ENCODE measurements at regions not wholly inside any gene's neighbourhood (a gene's known extent, or its start where the extent isn't known, plus 50 kb on each side); places are given as distances from the start of the nearest gene placed in this dataset.
A peak's percentile ranks its signal among the peaks of the same experiment; 100 is the strongest.

- Histone ChIP-seq H3K9me3 (ENCODE audit: control insufficient read depth in 4 of 4, insufficient read depth in 3 of 4, low read length in 3 of 4) (no peaks in the 10 kb centered on the region), H3K27me3 (ENCODE audit: control insufficient read depth in 3 of 3, insufficient read depth in 3 of 3, low read length in 2 of 3) (no peaks in the 10 kb centered on the region), H3K9ac (ENCODE audit: insufficient read depth in 1 of 2, low read length in 2 of 2) (peak overlapping the region in 1 of 2 donors; percentile 71), H3K4me3 (no peak overlapping the region), H3K27ac (ENCODE audit: low read depth in 1 of 2, low read length in 1 of 2) (peak overlapping the region; percentile 53 to 83), H3K36me3 (ENCODE audit: control insufficient read depth in 4 of 4, insufficient read depth in 4 of 4, low read length in 4 of 4) (no peaks in the 10 kb centered on the region), H3K4me1 (ENCODE audit: control insufficient read depth in 5 of 5, insufficient read depth in 5 of 5, low read length in 5 of 5) (peaks cover 0 to 44% (median 9%) of the 10 kb centered on the region in 5 donors)
- ATAC-seq (ENCODE audit: insufficient read depth, low FRiP score): peak; percentile 82
- TF ChIP-seq CTCF (IDR thresholded peaks at IDR 0.05; ENCODE audit: control extremely low read depth, extremely low read depth): no peak
- WGBS, 2 donors: 13 to 16% methylated on average over 9 of the region's 9 CpGs
- DNase-seq: peak; percentile 29 to 76 (median 73)
Measured at GRCh38 chr1:198929961-198930599, 291.2 kb downstream of the PTPRC start.

DNA sequence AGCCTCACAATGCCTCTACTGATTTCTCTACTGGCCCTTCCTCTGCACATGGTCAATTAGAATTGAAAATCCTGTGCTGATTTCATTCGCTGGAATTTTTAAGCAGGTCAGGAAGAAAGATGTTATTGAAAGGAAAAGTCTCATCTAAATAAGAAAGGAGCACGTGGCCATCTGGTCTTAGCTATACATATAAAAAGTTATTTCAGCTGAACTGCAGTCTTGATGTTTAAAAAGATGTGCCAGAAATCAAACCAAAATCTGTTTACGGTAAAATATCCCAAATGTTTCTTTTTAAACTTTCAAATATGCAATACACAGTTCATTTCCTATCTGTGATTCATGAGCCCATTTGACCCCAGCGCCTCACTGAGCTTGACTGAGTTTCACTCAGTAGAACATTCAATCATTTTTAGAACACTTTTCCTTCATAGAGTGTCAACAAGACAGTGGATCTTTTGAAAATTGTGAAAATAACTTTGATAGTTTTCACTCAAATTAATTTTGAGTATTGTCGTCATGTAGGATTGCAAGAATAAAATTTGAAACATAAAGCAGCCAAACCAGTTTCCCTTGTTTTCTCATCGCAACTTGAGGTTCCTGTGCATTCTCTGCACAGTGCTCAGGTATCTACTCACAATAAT, 293.6 kb downstream of the PTPRC start:
- Histone ChIP-seq H3K27me3 (ENCODE audit: control insufficient read depth in 3 of 3, insufficient read depth in 3 of 3, low read length in 2 of 3) (no peaks in the 10 kb centered on the region), H3K4me3 (no peak overlapping the region), H3K9ac (ENCODE audit: insufficient read depth in 1 of 2, low read length in 2 of 2) (peak overlapping the region in 1 of 2 donors; percentile 17), H3K36me3 (ENCODE audit: control insufficient read depth in 4 of 4, insufficient read depth in 4 of 4, low read length in 4 of 4) (peaks cover 0 to 2% (median 0%) of the 10 kb centered on the region in 4 donors), H3K27ac (ENCODE audit: low read depth in 1 of 2, low read length in 1 of 2) (peak overlapping the region in 1 of 2 donors; percentile 4), H3K9me3 (ENCODE audit: control insufficient read depth in 4 of 4, insufficient read depth in 3 of 4, low read length in 3 of 4) (no peaks in the 10 kb centered on the region), H3K4me1 (ENCODE audit: control insufficient read depth in 5 of 5, insufficient read depth in 5 of 5, low read length in 5 of 5) (peaks cover 0 to 44% (median 9%) of the 10 kb centered on the region in 5 donors)
- 33 to 48% methylated on average over 6 of the region's 6 CpGs for WGBS, 2 donors
- TF ChIP-seq CTCF (IDR thresholded peaks at IDR 0.05; ENCODE audit: control extremely low read depth, extremely low read depth): no peak
- no peak for ATAC-seq (ENCODE audit: insufficient read depth, low FRiP score)
- peak in 2 of 3 donors; percentile 60 to 67 for DNase-seq

GRCh38 chr1:198933515-198934222, 294.8 kb downstream of the PTPRC start:
- DNase-seq (peak in 2 of 3 donors; percentile 47 to 53), ATAC-seq (ENCODE audit: insufficient read depth, low FRiP score) (no peak)
- no peak overlapping the region for H3K27ac ChIP-seq (ENCODE audit: low read depth in 1 of 2, low read length in 1 of 2)
- no peaks in the 10 kb centered on the region for H3K9me3 ChIP-seq (ENCODE audit: control insufficient read depth in 4 of 4, insufficient read depth in 3 of 4, low read length in 3 of 4)
- H3K36me3 ChIP-seq (ENCODE audit: control insufficient read depth in 4 of 4, insufficient read depth in 4 of 4, low read length in 4 of 4): peaks cover 0 to 2% (median 0%) of the 10 kb centered on the region in 4 donors
- no peak overlapping the region for H3K4me3 ChIP-seq
- H3K9ac ChIP-seq (ENCODE audit: insufficient read depth in 1 of 2, low read length in 2 of 2): peak overlapping the region in 1 of 2 donors; percentile 68
- 33 to 39% methylated on average over 5 of the region's 5 CpGs for WGBS, 2 donors
- no peaks in the 10 kb centered on the region for H3K27me3 ChIP-seq (ENCODE audit: control insufficient read depth in 3 of 3, insufficient read depth in 3 of 3, low read length in 2 of 3)
- H3K4me1 ChIP-seq (ENCODE audit: control insufficient read depth in 5 of 5, insufficient read depth in 5 of 5, low read length in 5 of 5): peaks cover 0 to 44% (median 9%) of the 10 kb centered on the region in 5 donors
- TF ChIP-seq CTCF (IDR thresholded peaks at IDR 0.05; ENCODE audit: control extremely low read depth, extremely low read depth): no peak

Measured in lung (tissue), 11 donors.